Cardiac fibroblast (primary cell): ENCODE measurements at regions not wholly inside any gene's neighbourhood (a gene's known extent, or its start where the extent isn't known, plus 50 kb on each side); places are given as distances from the start of the nearest gene placed in this dataset.
"Not testable (repeated sequence)": the region's sequence is repeated elsewhere in the genome, so short reads cannot be mapped to it uniquely, and the experiment has no call there.

Source experiments
- DNase-seq, 2 donors: peaks; one replicate each; pipeline versions ENCODE4 v3.0.0 to v3.0.0-alpha.2; 2010; ENCODE audit warnings: low read depth in 2 of 2
- H3K4me3 ChIP-seq, 2 donors: replicated peaks in 1 of 2; 1 replicate in 1 of 2; 2 replicates in 1 of 2; pipeline ENCODE4 v1.5.1; 2011; ENCODE audit warnings: low read depth in 2 of 2, low read length in 2 of 2, mild to moderate bottlenecking in 2 of 2, moderate library complexity in 1 of 2
- TF ChIP-seq, protein P1 (sequence below): IDR thresholded peaks from one replicate; pipeline ENCODE4 v1.5.1; 2011; ENCODE audit warnings: low read depth, mild to moderate bottlenecking, low read length, inconsistent platforms

- DNase-seq, result peak; percentile 28 to 31
- TF ChIP-seq, protein P1, sequence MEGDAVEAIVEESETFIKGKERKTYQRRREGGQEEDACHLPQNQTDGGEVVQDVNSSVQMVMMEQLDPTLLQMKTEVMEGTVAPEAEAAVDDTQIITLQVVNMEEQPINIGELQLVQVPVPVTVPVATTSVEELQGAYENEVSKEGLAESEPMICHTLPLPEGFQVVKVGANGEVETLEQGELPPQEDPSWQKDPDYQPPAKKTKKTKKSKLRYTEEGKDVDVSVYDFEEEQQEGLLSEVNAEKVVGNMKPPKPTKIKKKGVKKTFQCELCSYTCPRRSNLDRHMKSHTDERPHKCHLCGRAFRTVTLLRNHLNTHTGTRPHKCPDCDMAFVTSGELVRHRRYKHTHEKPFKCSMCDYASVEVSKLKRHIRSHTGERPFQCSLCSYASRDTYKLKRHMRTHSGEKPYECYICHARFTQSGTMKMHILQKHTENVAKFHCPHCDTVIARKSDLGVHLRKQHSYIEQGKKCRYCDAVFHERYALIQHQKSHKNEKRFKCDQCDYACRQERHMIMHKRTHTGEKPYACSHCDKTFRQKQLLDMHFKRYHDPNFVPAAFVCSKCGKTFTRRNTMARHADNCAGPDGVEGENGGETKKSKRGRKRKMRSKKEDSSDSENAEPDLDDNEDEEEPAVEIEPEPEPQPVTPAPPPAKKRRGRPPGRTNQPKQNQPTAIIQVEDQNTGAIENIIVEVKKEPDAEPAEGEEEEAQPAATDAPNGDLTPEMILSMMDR, result no peak
- no peak overlapping the region for H3K4me3 ChIP-seq
These were observed 718.6 kb upstream of the NECTIN3 start for GRCh38 chr3:110352841-110353604.

GRCh38 chr3:110362751-110363150 lies 708.9 kb upstream of the NECTIN3 start:
- no peak overlapping the region for H3K4me3 ChIP-seq
- TF ChIP-seq, protein P1, result no peak
- DNase-seq, result peak in 1 of 2 donors; percentile 63

DNA sequence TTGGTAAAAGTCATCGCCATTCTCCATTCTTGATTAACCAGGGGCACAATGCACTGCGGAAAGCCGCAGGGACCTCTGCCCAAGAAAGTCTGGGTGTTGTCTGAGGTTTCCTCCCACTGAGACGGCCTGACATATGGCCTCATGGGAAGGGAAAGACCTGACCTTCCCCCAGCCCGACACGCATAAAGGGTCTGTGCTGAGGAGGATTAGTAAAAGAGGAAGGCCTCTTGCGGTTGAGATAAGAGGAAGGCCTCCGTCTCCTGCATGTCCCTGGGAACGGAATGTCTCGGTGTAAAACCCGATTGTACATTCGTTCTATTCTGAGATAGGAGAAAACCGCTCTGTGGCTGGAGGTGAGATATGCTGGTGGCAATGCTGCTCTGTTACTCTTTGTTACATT lies 704.3 kb upstream of the NECTIN3 start:
- H3K4me3 ChIP-seq, DNase-seq: not testable (repeated sequence)

- no peak for DNase-seq
- TF ChIP-seq, protein P1, result no peak
- no peak overlapping the region for H3K4me3 ChIP-seq
These were observed 695.7 kb upstream of the NECTIN3 start for GRCh38 chr3:110375751-110376518.

- TF ChIP-seq, protein P1, result no peak
- peak; percentile 19 to 49 for DNase-seq
These were observed 693.1 kb upstream of the NECTIN3 start for GRCh38 chr3:110378481-110378880.

GRCh38 chr3:110381992-110382391 lies 689.6 kb upstream of the NECTIN3 start:
- DNase-seq, result peak in 1 of 2 donors; percentile 7
- H3K4me3 ChIP-seq, result no peak overlapping the region
- TF ChIP-seq, protein P1, result no peak

More at GRCh38 chr3:110378481-110378880, 693.1 kb upstream of the NECTIN3 start:
- H3K4me3 ChIP-seq, result no peak overlapping the region

GRCh38 chr3:110383356-110383755 lies 688.3 kb upstream of the NECTIN3 start:
- peak in 1 of 2 donors; percentile 22 for DNase-seq

More at GRCh38 chr3:110383356-110383755, 688.3 kb upstream of the NECTIN3 start:
- TF ChIP-seq, protein P1, result no peak
- H3K4me3 ChIP-seq, result no peak overlapping the region
